H54 (cell line): ENCODE measurements at regions not wholly inside any gene's neighbourhood (a gene's known extent, or its start where the extent isn't known, plus 50 kb on each side); places are given as distances from the start of the nearest gene placed in this dataset.
"Not testable (repeated sequence)": the region's sequence is repeated elsewhere in the genome, so short reads cannot be mapped to it uniquely, and the experiment has no call there.

Experiments
- DNase-seq: peaks from one replicate; pipeline ENCODE4 v3.0.0; 2011; ENCODE audit warnings: low spot score, mixed read lengths; ENCODE audit not compliant: insufficient read length
- FAIRE-seq: peaks from 3 replicates; lab custom pipeline; 2011; peaks lifted over from hg19 to GRCh38; lab: Jason Lieb, UNC
- POLR2A ChIP-seq: IDR thresholded peaks from 2 replicates; pipeline ENCODE4 v1.6.1; 2011; ENCODE audit warnings: low read depth, mild to moderate bottlenecking, low read length

DNA sequence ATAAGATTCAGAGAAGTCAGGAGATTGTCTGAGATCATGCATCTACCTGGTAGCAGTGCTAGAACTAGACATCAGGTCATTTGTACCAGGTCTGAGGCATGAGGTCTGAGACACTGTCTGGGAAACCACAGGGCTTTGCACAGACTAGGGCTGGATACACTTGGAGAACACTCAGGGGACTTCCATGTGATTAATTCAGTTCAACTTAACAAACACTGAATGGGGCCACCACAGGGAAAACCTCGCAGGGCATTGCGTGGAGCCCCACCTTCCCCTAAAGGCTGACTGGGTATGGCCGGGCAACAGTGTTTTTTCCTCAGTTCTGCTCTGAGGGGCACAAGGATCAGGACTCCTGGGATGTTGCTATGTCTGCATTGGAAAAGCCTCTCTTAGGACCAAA, 86.5 kb upstream of the WARS2 start:
- FAIRE-seq (no peak), DNase-seq (no peak)
- no peak for TF ChIP-seq POLR2A

DNA sequence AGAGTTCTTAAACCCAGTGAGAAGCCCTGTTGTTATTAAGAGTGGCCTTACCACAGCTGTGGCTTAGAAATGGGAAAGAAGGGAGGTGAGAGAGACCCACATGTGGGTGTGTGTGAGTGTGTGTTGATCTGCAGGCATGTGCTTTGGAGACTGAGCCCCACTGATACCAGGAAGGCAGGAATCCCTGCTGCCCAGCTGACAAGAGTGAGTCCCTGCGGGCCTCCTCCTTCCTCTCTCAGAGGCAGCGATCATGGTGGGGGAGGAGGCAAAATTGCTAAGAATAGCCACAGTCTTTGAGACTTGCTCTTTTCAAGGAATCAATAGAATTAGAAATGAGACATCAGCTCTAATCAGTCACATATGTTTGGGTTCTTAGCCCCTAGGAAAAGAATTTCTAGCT, 87.0 kb upstream of the WARS2 start:
- DNase-seq, result no peak
- no peak for FAIRE-seq
- TF ChIP-seq POLR2A, result no peak

DNA sequence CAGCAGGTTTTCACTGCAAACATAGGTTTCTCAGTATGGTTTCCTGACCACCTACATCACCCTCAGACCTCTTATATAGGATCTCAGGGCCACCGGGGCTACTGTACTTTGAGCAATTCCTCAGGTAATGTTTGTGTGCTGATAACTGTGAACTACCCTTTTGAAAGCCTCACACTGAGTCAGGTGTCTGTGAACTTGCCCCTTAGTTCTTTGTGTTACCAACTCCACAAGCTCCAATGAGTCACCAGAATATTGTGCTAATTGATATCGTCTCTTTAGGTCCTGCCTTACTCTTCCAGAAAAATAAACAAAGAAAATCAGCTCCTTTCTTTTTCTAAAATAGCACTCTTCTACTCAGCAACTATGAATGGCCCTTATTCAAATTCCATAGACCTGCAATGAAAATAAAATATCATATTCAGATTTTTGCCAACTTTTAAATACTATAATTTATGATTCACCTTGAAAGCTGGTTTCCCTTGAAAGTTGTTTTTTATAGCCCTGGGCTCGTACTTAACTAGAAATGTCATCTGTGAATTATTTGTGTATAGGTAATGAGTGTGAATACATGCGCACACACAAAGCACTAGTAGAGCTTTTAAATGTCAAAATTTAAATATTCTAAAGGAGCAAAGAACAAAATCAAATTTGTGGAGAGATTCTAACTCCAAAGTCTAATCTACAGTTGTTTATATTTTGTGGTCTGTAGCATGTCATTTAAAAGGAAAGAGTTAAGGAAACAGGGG, 88.1 kb upstream of the WARS2 start:
- no peak for TF ChIP-seq POLR2A
- no peak for FAIRE-seq

DNA sequence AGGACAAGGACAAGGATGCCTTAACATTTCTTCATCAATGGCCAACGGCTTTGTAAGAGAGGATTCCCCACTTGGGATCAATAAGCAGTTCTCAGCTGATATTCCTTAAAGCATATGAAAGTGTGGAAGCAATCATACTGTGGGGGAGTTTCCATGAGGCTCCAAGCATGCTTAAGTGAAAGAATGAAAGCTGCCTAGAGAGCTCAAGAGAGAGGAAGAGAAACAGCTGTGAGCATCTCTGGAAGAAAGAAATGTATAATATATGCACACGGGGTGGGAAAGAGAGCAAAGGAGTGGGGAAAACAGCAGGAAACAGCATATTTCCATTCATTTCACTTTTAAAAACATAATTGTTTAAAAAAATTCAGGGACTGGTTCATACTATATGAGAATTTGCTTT, 94.7 kb upstream of the WARS2 start:
- no peak for FAIRE-seq
- DNase-seq, result no peak
- TF ChIP-seq POLR2A, result no peak

More for the DNA sequence above, 88.1 kb upstream of the WARS2 start:
- no peak for DNase-seq

DNA sequence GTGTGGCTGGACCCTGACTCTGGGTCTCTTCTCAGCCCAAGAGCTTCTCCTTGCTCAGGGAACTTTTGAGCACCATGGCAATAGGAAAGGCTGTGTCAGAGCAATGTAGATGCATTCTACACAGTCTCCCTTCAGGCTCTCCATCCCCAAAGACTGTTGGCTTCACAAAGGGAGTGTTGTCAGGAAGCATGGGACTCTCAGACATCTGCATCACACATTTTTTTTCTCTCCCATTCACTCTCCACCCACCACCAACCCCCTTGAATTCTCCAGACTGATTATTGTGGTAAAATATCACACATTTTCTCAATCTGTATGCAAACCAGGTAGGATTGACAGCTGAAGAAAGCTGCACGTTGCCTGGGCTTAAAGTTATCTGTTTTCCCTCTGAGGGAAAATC, 105.4 kb upstream of the WARS2 start:
- FAIRE-seq (no peak), DNase-seq (no peak)
- TF ChIP-seq POLR2A, result no peak

DNA sequence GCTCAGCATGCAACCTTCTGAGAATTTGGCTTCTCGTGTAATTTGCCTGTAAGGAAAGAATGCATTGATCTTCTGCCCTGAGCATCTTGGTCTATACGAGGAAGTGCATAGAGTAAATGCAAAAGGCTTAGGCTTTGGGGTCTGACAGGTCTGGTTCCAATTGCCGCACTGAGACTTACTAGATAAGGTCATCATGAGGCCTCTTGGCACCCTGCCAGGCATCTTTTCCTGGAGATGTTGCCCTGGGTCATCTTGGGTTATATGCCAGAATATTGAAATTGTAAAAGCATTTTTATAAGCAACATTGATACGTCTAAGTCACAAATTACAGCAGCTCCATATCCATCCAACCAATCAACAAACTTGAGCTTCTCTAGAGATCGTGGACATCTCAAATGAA, 108.8 kb upstream of the WARS2 start:
- DNase-seq (no peak), FAIRE-seq (no peak)
- TF ChIP-seq POLR2A, result no peak

DNA sequence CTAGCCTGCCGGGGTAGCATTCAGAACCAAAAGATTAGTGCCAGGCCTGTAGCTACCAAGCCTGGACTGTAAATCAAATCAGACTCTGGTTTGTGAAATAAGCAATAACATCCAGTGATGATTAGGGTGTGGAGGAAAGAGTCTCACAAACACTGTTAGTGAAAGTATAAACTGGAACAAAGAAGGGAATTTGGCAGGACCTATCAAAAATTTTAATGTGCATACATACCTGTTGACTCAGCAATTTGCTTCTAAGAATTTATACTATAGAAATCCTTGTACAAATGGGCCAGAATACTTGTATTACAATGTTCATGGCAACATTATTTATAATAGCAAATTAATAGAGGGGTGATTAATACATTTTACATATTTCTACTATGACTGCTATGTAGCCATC, 109.8 kb upstream of the WARS2 start:
- TF ChIP-seq POLR2A, result no peak
- DNase-seq (no peak), FAIRE-seq (no peak)

DNA sequence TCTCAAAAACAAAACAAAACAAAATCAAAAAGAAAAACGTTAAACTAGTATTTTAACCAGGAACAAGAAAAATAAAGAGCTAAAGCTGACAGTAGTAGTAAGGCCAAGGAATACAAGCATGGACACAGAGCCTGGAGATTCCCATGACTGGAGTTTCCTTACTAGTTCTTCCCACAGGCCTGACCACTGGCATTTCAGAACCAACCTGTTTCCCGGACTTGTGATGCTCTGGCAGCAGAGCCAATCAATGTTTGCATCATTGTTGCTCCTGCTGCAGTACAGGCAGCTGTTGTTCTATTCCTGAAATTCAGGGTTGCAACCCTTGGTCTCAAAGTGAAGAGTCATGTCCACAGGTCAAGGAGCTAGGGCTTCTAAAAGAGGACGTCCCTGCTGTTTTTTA, 111.3 kb upstream of the WARS2 start:
- no peak for DNase-seq
- FAIRE-seq, result no peak
- no peak for TF ChIP-seq POLR2A

DNA sequence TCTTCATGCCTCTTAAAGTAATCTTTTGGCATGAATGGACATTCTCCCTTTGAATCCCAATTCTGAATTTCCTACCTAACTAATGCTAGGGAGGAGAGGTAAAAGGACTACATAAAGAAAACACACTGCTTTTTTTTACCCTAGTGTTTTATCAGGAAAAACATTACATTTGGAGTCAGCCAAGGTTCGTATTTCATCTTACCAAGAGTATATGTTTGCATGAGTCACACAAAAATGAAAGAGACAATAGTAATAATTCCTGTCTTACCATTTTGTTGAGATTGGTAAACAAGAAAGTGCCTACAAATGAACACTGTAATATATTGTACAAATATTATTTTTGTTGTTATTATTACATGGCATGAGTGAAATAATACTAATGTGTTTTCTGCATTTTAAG, 112.9 kb upstream of the WARS2 start:
- FAIRE-seq (no peak), DNase-seq (no peak)

DNA sequence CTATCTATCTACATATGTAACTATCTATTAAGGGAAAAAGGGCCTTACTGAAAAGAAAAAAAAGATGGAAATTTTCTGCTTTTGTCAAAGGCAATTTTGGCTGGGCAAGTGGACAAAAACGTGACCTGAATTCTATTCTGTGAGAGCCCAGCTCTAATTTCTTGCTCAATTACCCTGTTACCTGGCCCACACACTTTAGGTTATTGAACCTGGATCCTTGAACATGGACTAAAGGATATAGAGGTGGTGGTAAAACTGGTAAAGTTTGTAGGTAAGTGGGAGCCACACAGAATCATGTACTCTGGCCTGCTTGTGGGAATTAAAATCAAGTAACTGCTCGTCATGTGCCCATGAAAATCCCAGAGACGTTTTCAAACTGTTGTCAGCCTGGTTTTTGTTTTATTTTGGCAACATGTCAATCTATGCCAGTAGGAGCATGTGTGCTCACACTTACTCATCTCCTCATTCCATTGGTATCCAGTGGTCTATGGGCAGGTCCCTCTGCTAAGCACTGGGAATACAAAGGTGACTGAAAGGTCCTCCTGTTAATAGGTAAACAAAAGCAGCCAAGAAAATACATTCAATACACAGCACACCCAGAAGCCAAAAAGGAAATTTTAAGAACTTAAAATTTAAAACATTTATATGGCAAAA, 113.7 kb upstream of the WARS2 start:
- TF ChIP-seq POLR2A, result no peak
- FAIRE-seq, result no peak
- no peak for DNase-seq

More for the DNA sequence above, 112.9 kb upstream of the WARS2 start:
- no peak for TF ChIP-seq POLR2A

DNA sequence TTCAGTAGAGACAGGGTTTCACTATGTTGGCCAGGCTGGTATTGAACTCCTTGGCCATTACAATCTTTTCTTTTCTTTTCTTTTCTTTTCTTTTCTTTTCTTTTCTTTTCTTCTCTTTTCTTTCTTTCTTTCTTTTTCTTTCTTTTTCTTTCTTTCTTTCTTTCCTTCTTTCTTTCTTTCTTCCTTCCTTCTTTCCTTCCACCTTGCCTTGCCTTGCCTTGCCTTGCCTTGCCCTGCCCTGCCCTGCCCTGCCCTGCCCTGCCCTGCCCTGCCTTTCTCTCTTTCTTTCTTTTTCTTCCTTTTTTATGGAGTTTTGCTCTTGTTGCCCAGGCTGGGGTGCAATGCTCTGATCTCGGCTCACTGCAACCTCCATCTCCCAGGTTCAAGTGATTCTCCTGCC, 112.5 kb upstream of the HAO2 start:
- not testable (repeated sequence) for FAIRE-seq, DNase-seq

DNA sequence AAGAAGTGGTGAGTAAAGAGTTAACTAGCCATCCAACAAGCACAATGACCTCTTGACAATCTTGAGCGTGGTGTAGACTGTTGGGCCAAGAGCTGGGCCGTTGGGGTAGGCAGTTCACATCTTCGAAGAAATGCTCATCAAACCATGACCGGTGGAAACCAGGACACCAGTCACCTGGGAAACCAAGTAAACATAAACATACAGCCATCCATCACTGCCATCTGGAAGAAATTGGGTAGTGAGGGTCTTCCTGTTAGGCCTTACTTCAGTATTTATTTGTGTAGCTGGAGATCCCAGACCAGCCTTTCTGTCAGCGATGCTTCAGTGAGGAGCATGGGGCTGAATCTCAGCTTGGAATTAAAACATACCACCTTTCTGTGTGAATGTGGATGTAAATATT, 108.1 kb upstream of the HAO2 start:
- FAIRE-seq (no peak), DNase-seq (no peak)

DNA sequence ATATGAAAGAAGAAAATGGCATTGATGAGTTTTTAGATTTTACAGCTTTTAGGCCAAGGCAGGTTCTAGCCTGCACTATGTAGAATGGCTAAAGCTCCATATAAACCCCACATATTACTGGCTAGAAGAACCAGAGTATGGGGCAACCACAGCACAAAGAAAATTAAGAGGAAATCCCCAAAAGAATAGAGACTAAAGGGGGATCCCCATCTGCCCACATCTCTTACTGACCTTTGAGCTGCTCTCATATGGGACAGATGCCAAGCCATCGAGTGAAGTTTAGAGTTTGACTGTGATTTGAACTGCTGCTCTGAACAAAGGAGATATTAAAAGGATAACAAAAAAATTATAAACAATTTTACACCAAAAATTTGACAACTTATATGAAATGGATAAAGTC, 102.2 kb upstream of the HAO2 start:
- DNase-seq (no peak), FAIRE-seq (no peak)
- TF ChIP-seq POLR2A, result no peak

More for the DNA sequence above, 108.1 kb upstream of the HAO2 start:
- no peak for TF ChIP-seq POLR2A

DNA sequence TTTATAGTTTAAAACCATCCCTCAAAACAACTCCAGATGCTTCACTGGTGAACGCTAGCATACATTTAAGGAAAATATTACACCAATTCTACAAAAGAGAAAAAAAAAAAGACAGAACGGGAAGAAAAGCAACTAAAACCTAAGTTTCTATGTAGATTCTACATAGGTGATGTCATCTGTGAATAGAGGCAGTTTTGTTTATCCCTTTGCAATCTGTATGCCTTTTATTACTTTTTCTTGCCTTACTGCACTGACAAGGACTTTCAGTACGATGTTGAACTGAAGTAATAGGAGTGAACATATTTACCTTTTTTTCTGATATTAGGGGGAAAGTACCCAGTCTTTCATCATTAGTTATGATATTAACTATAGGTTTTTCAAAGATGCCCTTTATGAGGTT, 101.7 kb upstream of the HAO2 start:
- no peak for TF ChIP-seq POLR2A
- no peak for DNase-seq
- FAIRE-seq, result no peak

DNA sequence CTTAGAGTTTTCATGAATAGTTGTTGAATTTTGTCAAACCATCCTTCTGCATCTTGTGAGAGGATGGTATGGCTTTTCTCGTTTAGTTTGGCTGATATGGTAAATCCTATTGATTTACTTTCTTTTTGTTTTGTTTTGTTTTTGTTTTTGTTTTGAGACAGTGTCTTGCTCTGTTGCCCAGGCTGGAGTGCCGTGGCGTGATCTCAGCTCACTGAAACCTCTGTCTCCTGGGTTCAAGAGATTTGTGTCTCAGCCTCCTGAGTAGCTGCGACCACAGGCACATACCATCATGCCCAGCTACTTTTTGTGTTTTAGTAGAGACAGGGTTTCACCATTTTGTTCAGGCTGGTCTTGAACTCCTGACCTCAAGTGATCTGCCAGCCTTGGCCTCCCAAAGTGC, 101.3 kb upstream of the HAO2 start:
- FAIRE-seq, DNase-seq: not testable (repeated sequence)
